H1 (cell line): ENCODE measurements at regions not wholly inside any gene's neighbourhood (a gene's known extent, or its start where the extent isn't known, plus 50 kb on each side); places are given as distances from the start of the nearest gene placed in this dataset.

Experiments used
- ASH2L ChIP-seq: fragments of 200-600, 300-600 bp; sonication (generic); IDR thresholded peaks from one replicate; pipeline ENCODE4 v1.7.1; 2017; ENCODE audit warnings: low read length
- EP300 ChIP-seq, 2 experiments: IDR thresholded peaks; 1 replicate in 1 of 2; 2 replicates in 1 of 2; pipeline ENCODE4 v1.6.1; 2011 to 2012; ENCODE audit warnings: low read depth in 2 of 2, low read length in 2 of 2, mild to moderate bottlenecking in 2 of 2, borderline replicate concordance in 1 of 2, inconsistent platforms in 1 of 2, moderate library complexity in 1 of 2
- MAX ChIP-seq: IDR thresholded peaks from 2 replicates; pipeline ENCODE4 v1.6.1; 2012; ENCODE audit warnings: inconsistent platforms
- NANOG ChIP-seq: IDR thresholded peaks from 2 replicates; pipeline ENCODE4 v1.6.1; 2011; ENCODE audit warnings: low read length, low read depth, mild to moderate bottlenecking, inconsistent platforms; ENCODE audit not compliant: insufficient read depth, poor library complexity, severe bottlenecking
- POLR2A ChIP-seq, 2 experiments: IDR thresholded peaks; 1 replicate in 1 of 2; 2 replicates in 1 of 2; pipeline ENCODE4 v1.6.1; 2011; ENCODE audit warnings: low read depth in 2 of 2, low read length in 2 of 2, mild to moderate bottlenecking in 2 of 2; ENCODE audit errors: control extremely low read depth in 1 of 2
- SRF ChIP-seq: IDR thresholded peaks from 2 replicates; pipeline ENCODE4 v1.6.1; 2011; ENCODE audit warnings: mild to moderate bottlenecking, low read depth, low read length, moderate library complexity
- TEAD4 ChIP-seq: IDR thresholded peaks from 2 replicates; pipeline ENCODE4 v1.6.1; 2012; ENCODE audit warnings: low read depth, low read length, inconsistent platforms, mixed read lengths

- TF ChIP-seq EP300 (IDR thresholded peaks at IDR 0.05; ENCODE audit: borderline replicate concordance in 1 of 2, low read depth in 2 of 2, low read length in 2 of 2) = no peak
- no peak for TF ChIP-seq POLR2A (IDR thresholded peaks at IDR 0.05; ENCODE audit: control extremely low read depth in 1 of 2, low read depth in 2 of 2, low read length in 2 of 2)
- no peak for TF ChIP-seq NANOG
- TF ChIP-seq MAX = no peak
- TF ChIP-seq TEAD4 = no peak
- no peak for TF ChIP-seq ASH2L
- no peak for TF ChIP-seq SRF
Measured at GRCh38 chr3:144049374-144049773, 77.8 kb downstream of the DIPK2A start (continued).
